ENCODE measurements at regions not wholly inside any gene's neighbourhood (a gene's known extent, or its start where the extent isn't known, plus 50 kb on each side); places are given as distances from the start of the nearest gene placed in this dataset.

GRCh38 chr17:54221499-54221898, 398.8 kb downstream of the KIF2B start:
- Histone ChIP-seq H3K36me3 (ENCODE audit: low read depth, low read length) (no peaks in the 10 kb centered on the region; the same call in 1 of the 2 replicates), H2AFZ (ENCODE audit: low read length) (no peak overlapping the region), H4K20me1 (ENCODE audit: low read length) (no peaks in the 10 kb centered on the region), H3K9ac (ENCODE audit: low read length) (no peak overlapping the region), H3K9me3 (ENCODE audit: low read length) (peaks cover 19% of the 10 kb centered on the region; the same call in 1 of the 2 replicates), H3K4me1 (ENCODE audit: insufficient read depth, low read length) (no peaks in the 10 kb centered on the region), H3F3A (ENCODE audit: low read length, unreplicated experiment) (no peaks in the 10 kb centered on the region), H3K4me2 (ENCODE audit: low read length) (no peak overlapping the region), H3K4me3 (ENCODE audit: low read length) (no peak overlapping the region), H3K9me2 (replicated peaks; ENCODE audit: low read length) (no peaks in the 10 kb centered on the region), H3K79me2 (ENCODE audit: low read length) (no peaks in the 10 kb centered on the region), H3K27me3 (ENCODE audit: low read length) (no peaks in the 10 kb centered on the region), H3K27ac (ENCODE audit: low read length) (no peak overlapping the region)
- no peak for ATAC-seq
- no peak for DNase-seq
- BruUV-seq (replicated peaks): no TSS peak
- intact Hi-C loops (cut with micrococcal nuclease): no loop called here
- CTCF ChIA-PET: no interaction called here
- POLR2A ChIA-PET (ENCODE audit: unreplicated experiment): no interaction called here
- TF ChIP-seq EZH2phosphoT487 (IDR thresholded peaks at IDR 0.05; ENCODE audit: borderline replicate concordance, low read length) (no peak), EZH2 (IDR thresholded peaks at IDR 0.05; ENCODE audit: low read length, unreplicated experiment) (no peak)

GRCh38 chr17:54235571-54235970, 412.8 kb downstream of the KIF2B start:
- ChIA-PET CTCF (no interaction called here), POLR2A (ENCODE audit: unreplicated experiment) (no interaction called here)
- no peaks in the 10 kb centered on the region for H3K27me3 ChIP-seq (ENCODE audit: low read length)
- BruUV-seq (replicated peaks): no TSS peak
- H3K4me3 ChIP-seq (ENCODE audit: low read length): no peak overlapping the region
- TF ChIP-seq CTCF (conservative IDR thresholded peaks at IDR 0.05; ENCODE audit: low read depth, low read length): no peak
- TF ChIP-seq EZH2 (IDR thresholded peaks at IDR 0.05; ENCODE audit: low read length, unreplicated experiment): no peak
- no peak for TF ChIP-seq EZH2phosphoT487 (IDR thresholded peaks at IDR 0.05; ENCODE audit: borderline replicate concordance, low read length)
- no peaks in the 10 kb centered on the region for H3K4me1 ChIP-seq (ENCODE audit: insufficient read depth, low read length)
- H3F3A ChIP-seq (ENCODE audit: low read length, unreplicated experiment): no peaks in the 10 kb centered on the region
- H3K9me3 ChIP-seq (ENCODE audit: low read length): peaks cover 22% of the 10 kb centered on the region
- intact Hi-C loops (cut with micrococcal nuclease): no loop called here
- no peaks in the 10 kb centered on the region for H3K36me3 ChIP-seq (ENCODE audit: low read depth, low read length)
- H3K4me2 ChIP-seq (ENCODE audit: low read length): no peak overlapping the region
- no peak overlapping the region for H3K9ac ChIP-seq (ENCODE audit: low read length)
- no peak overlapping the region for H3K27ac ChIP-seq (ENCODE audit: low read length)
- H3K79me2 ChIP-seq (ENCODE audit: low read length): no peaks in the 10 kb centered on the region
- no peaks in the 10 kb centered on the region for H4K20me1 ChIP-seq (ENCODE audit: low read length)
- H3K9me2 ChIP-seq (replicated peaks; ENCODE audit: low read length): no peaks in the 10 kb centered on the region
- no peak for ATAC-seq
- no peak overlapping the region for H2AFZ ChIP-seq (ENCODE audit: low read length)
- no peak for DNase-seq

GRCh38 chr17:54237911-54238515, 415.3 kb downstream of the KIF2B start:
- Histone ChIP-seq H3K9me3 (ENCODE audit: low read length) (peaks cover 32% of the 10 kb centered on the region), H3K79me2 (ENCODE audit: low read length) (no peaks in the 10 kb centered on the region), H3K4me3 (ENCODE audit: low read length) (no peak overlapping the region), H3K9me2 (replicated peaks; ENCODE audit: low read length) (no peaks in the 10 kb centered on the region), H3K4me1 (ENCODE audit: insufficient read depth, low read length) (no peaks in the 10 kb centered on the region), H2AFZ (ENCODE audit: low read length) (no peak overlapping the region), H3K36me3 (ENCODE audit: low read depth, low read length) (no peaks in the 10 kb centered on the region), H3K27me3 (ENCODE audit: low read length) (no peaks in the 10 kb centered on the region), H3F3A (ENCODE audit: low read length, unreplicated experiment) (no peaks in the 10 kb centered on the region), H3K4me2 (ENCODE audit: low read length) (no peak overlapping the region), H4K20me1 (ENCODE audit: low read length) (no peaks in the 10 kb centered on the region), H3K9ac (ENCODE audit: low read length) (no peak overlapping the region), H3K27ac (ENCODE audit: low read length) (no peak overlapping the region)
- CTCF ChIA-PET: no interaction called here
- no peak for DNase-seq
- intact Hi-C loops (cut with micrococcal nuclease): no loop called here
- POLR2A ChIA-PET (ENCODE audit: unreplicated experiment): no interaction called here
- no peak for TF ChIP-seq EZH2 (IDR thresholded peaks at IDR 0.05; ENCODE audit: low read length, unreplicated experiment)
- TF ChIP-seq EZH2phosphoT487 (IDR thresholded peaks at IDR 0.05; ENCODE audit: borderline replicate concordance, low read length): no peak
- TF ChIP-seq CTCF (conservative IDR thresholded peaks at IDR 0.05; ENCODE audit: low read depth, low read length): no peak
- BruUV-seq (replicated peaks): no TSS peak
- ATAC-seq: no peak
